ENCODE measurements at regions not wholly inside any gene's neighbourhood (a gene's known extent, or its start where the extent isn't known, plus 50 kb on each side); places are given as distances from the start of the nearest gene placed in this dataset.

GRCh38 chr7:20945451-20945850 lies 158.8 kb upstream of the SP8 start:
- no peak for DNase-seq (ENCODE audit: low spot score)

GRCh38 chr7:20952916-20953315 lies 166.2 kb upstream of the SP8 start:
- no peak for DNase-seq (ENCODE audit: low spot score)

- DNase-seq (ENCODE audit: low spot score), result no peak
These were observed 168.3 kb upstream of the SP8 start for GRCh38 chr7:20954711-20955619.

GRCh38 chr7:20958572-20958971 lies 171.9 kb upstream of the SP8 start:
- no peak for DNase-seq (ENCODE audit: low spot score)

- peak; percentile 35 for DNase-seq (ENCODE audit: low spot score)
These were observed 172.6 kb upstream of the SP8 start for GRCh38 chr7:20959281-20959680.

- DNase-seq (ENCODE audit: low spot score), result no peak
These were observed 177.0 kb upstream of the SP8 start for GRCh38 chr7:20963556-20964280.

GRCh38 chr7:20964281-20964918 lies 177.7 kb upstream of the SP8 start:
- no peak for DNase-seq (ENCODE audit: low spot score)

- DNase-seq (ENCODE audit: low spot score), result no peak
These were observed 184.5 kb upstream of the SP8 start for GRCh38 chr7:20971219-20971618.

GRCh38 chr7:20980232-20980631 lies 193.5 kb upstream of the SP8 start:
- no peak for DNase-seq (ENCODE audit: low spot score)

- no peak for DNase-seq (ENCODE audit: low spot score)
These were observed 194.1 kb upstream of the SP8 start for GRCh38 chr7:20980668-20981264.

GRCh38 chr7:20988340-20988739 lies 201.7 kb upstream of the SP8 start:
- DNase-seq (ENCODE audit: low spot score), result no peak

GRCh38 chr7:20991544-20991943 lies 204.9 kb upstream of the SP8 start:
- DNase-seq (ENCODE audit: low spot score), result no peak

GRCh38 chr7:20993693-20994092 lies 207.0 kb upstream of the SP8 start:
- DNase-seq (ENCODE audit: low spot score), result no peak

- DNase-seq (ENCODE audit: low spot score), result peak; percentile 29
These were observed 211.6 kb upstream of the SP8 start for GRCh38 chr7:20998309-20998708.

- no peak for DNase-seq (ENCODE audit: low spot score)
These were observed 224.5 kb upstream of the SP8 start for GRCh38 chr7:21011153-21011552.

GRCh38 chr7:21013765-21014539 lies 227.3 kb upstream of the SP8 start:
- DNase-seq (ENCODE audit: low spot score), result no peak

- no peak for DNase-seq (ENCODE audit: low spot score)
These were observed 234.0 kb upstream of the SP8 start for GRCh38 chr7:21020667-21021066.

- no peak for DNase-seq (ENCODE audit: low spot score)
These were observed 237.3 kb upstream of the SP8 start for GRCh38 chr7:21023841-21024484.

- DNase-seq (ENCODE audit: low spot score), result no peak
These were observed 237.8 kb upstream of the SP8 start for GRCh38 chr7:21024485-21024867.

- no peak for DNase-seq (ENCODE audit: low spot score)
These were observed 241.5 kb upstream of the SP8 start for GRCh38 chr7:21028186-21028585.

- no peak for DNase-seq (ENCODE audit: low spot score)
These were observed 241.9 kb upstream of the SP8 start for GRCh38 chr7:21028599-21028998.

All from HuH-7.5 (cell line).